Liver (tissue), 8 donors: ENCODE measurements at regions not wholly inside any gene's neighbourhood (a gene's known extent, or its start where the extent isn't known, plus 50 kb on each side); places are given as distances from the start of the nearest gene placed in this dataset.
A peak's percentile ranks its signal among the peaks of the same experiment; 100 is the strongest.

ENCODE experiments used
- DNase-seq: peaks from one replicate; pipeline ENCODE4 v3.0.0-alpha.2; 2017; ENCODE audit warnings: low spot score
- H3K27ac ChIP-seq, 2 donors: one replicate each; pipeline ENCODE4 v1.7.0; 2013; ENCODE audit warnings: inconsistent platforms in 2 of 2, low read length in 2 of 2, control low read depth in 1 of 2, low read depth in 1 of 2, mild to moderate bottlenecking in 1 of 2
- H3K27me3 ChIP-seq, 4 donors: one replicate each; pipeline versions ENCODE4 v1.6.1 to v1.7.0; 2013; ENCODE audit warnings: low read length in 3 of 4, inconsistent platforms in 1 of 4, mild to moderate bottlenecking in 1 of 4, moderate library complexity in 1 of 4; ENCODE audit not compliant: control insufficient read depth in 4 of 4, insufficient read depth in 4 of 4
- H3K36me3 ChIP-seq, 4 donors: one replicate each; pipeline versions ENCODE4 v1.6.1 to v1.7.0; 2013; ENCODE audit warnings: low read length in 3 of 4, mild to moderate bottlenecking in 3 of 4, low read depth in 1 of 4, moderate library complexity in 1 of 4; ENCODE audit not compliant: control insufficient read depth in 4 of 4, insufficient read depth in 3 of 4
- H3K4me1 ChIP-seq, 4 donors: one replicate each; pipeline versions ENCODE4 v1.6.1 to v1.7.0; 2013; ENCODE audit warnings: low read length in 3 of 4, mild to moderate bottlenecking in 3 of 4, moderate library complexity in 1 of 4; ENCODE audit not compliant: control insufficient read depth in 4 of 4, insufficient read depth in 4 of 4
- H3K4me3 ChIP-seq, 3 donors: one replicate each; pipeline versions ENCODE4 v1.6.1 to v1.7.0; 2013; ENCODE audit warnings: low read length in 3 of 3, control low read depth in 1 of 3, low read depth in 1 of 3, mild to moderate bottlenecking in 1 of 3
- H3K9ac ChIP-seq, 2 donors: one replicate each; pipeline ENCODE4 v1.7.0; 2013; ENCODE audit warnings: low read length in 2 of 2, mild to moderate bottlenecking in 2 of 2, moderate library complexity in 2 of 2, control low read depth in 1 of 2, low read depth in 1 of 2
- H3K9me3 ChIP-seq, 4 donors: one replicate each; pipeline versions ENCODE4 v1.6.1 to v1.7.0; 2013; ENCODE audit warnings: low read length in 3 of 4; ENCODE audit not compliant: control insufficient read depth in 4 of 4
- CTCF ChIP-seq: fragments of 150-350 bp; IDR thresholded peaks from 2 replicates; pipeline ENCODE4 v1.5.1; 2017; ENCODE audit warnings: improper control_type of control experiment, low read depth, low read length; ENCODE audit not compliant: missing input control
- EGR1 ChIP-seq, 2 donors: IDR thresholded peaks; 2 replicates each; pipeline ENCODE4 v1.6.1; 2016 to 2018; ENCODE audit warnings: antibody characterized with exemption in 2 of 2, low read depth in 2 of 2
- FOXA1 ChIP-seq: IDR thresholded peaks from 2 replicates; pipeline ENCODE4 v1.6.1; 2016; ENCODE audit warnings: antibody characterized with exemption
- FOXA2 ChIP-seq: IDR thresholded peaks from 2 replicates; pipeline ENCODE4 v1.6.1; 2016; ENCODE audit warnings: antibody characterized with exemption
- GABPA ChIP-seq, 2 donors: IDR thresholded peaks in 1 of 2; conservative IDR thresholded peaks in 1 of 2; 2 replicates each; pipeline ENCODE4 v1.6.1; 2016; ENCODE audit warnings: antibody characterized with exemption in 2 of 2, mild to moderate bottlenecking in 1 of 2, moderate library complexity in 1 of 2
- HNF4A ChIP-seq, 2 donors: conservative IDR thresholded peaks; 2 replicates each; pipeline ENCODE4 v1.6.1; 2016; ENCODE audit warnings: antibody characterized with exemption in 2 of 2, mild to moderate bottlenecking in 2 of 2
- HNF4G ChIP-seq: IDR thresholded peaks from 2 replicates; pipeline ENCODE4 v1.6.1; 2016; ENCODE audit warnings: antibody characterized with exemption
- JUND ChIP-seq, 2 donors: IDR thresholded peaks; 2 replicates each; pipeline ENCODE4 v1.6.1; 2016; ENCODE audit warnings: antibody characterized with exemption in 2 of 2
- MAX ChIP-seq: IDR thresholded peaks from 2 replicates; pipeline ENCODE4 v1.6.1; 2016; ENCODE audit warnings: antibody characterized with exemption
- NR2F2 ChIP-seq: IDR thresholded peaks from 2 replicates; pipeline ENCODE4 v1.6.1; 2016; ENCODE audit warnings: antibody characterized with exemption
- RAD21 ChIP-seq, 2 donors: IDR thresholded peaks; 2 replicates each; pipeline ENCODE4 v1.6.1; 2016; ENCODE audit warnings: antibody characterized with exemption in 2 of 2, mild to moderate bottlenecking in 2 of 2
- REST ChIP-seq: IDR thresholded peaks from 2 replicates; pipeline ENCODE4 v1.6.1; 2016; ENCODE audit warnings: antibody characterized with exemption, mild to moderate bottlenecking
- RXRA ChIP-seq, 2 donors: IDR thresholded peaks; 2 replicates each; pipeline ENCODE4 v1.6.1; 2017 to 2018; ENCODE audit warnings: antibody characterized with exemption in 2 of 2, mild to moderate bottlenecking in 1 of 2
- SP1 ChIP-seq: IDR thresholded peaks from 2 replicates; pipeline ENCODE4 v1.6.1; 2018; ENCODE audit warnings: antibody characterized with exemption, mild to moderate bottlenecking
- TAF1 ChIP-seq: conservative IDR thresholded peaks from 2 replicates; pipeline ENCODE4 v1.6.1; 2016; ENCODE audit warnings: antibody characterized with exemption, mild to moderate bottlenecking
- WGBS: extraction: QIAGEN DNeasy Blood & Tissue Kit; methylation state at CpG from one replicate; pipeline ENCODE4 v1.1.7; 2013; 5-methylcytosine and 5-hydroxymethylcytosine counted together
- donor health status: healthy.
- donor health status: healthy.
- donor health status: healthy.
- donor health status: healthy.
- donor health status: healthy.

- Histone ChIP-seq H3K9me3 (no peaks in the 10 kb centered on the region), H3K36me3 (no peaks in the 10 kb centered on the region), H3K27ac (no peak overlapping the region), H3K4me3 (no peak overlapping the region), H3K9ac (no peak overlapping the region), H3K27me3 (no peaks in the 10 kb centered on the region), H3K4me1 (no peaks in the 10 kb centered on the region)
- TF ChIP-seq CTCF: no peak
- TF ChIP-seq FOXA1: no peak
- no peak for TF ChIP-seq RAD21 (IDR thresholded peaks at IDR 0.05)
- TF ChIP-seq HNF4G: no peak
- TF ChIP-seq HNF4A (conservative IDR thresholded peaks at IDR 0.05): no peak
- TF ChIP-seq RXRA (IDR thresholded peaks at IDR 0.05): no peak
- no peak for TF ChIP-seq SP1
- TF ChIP-seq GABPA (IDR thresholded peaks at IDR 0.05 in 1 of 2, conservative IDR thresholded peaks at IDR 0.05 in 1 of 2): no peak
- TF ChIP-seq TAF1: no peak
- no peak for TF ChIP-seq NR2F2
- no peak for TF ChIP-seq EGR1 (IDR thresholded peaks at IDR 0.05; ENCODE audit: low read depth in 2 of 2)
- no peak for TF ChIP-seq MAX
- TF ChIP-seq FOXA2: no peak
- no peak for TF ChIP-seq REST
- DNase-seq: no peak
- WGBS: 62% methylated on average over 2 of the region's 2 CpGs
Observed at GRCh38 chr2:224286923-224287322, 115.0 kb downstream of the FAM124B start.

- Histone ChIP-seq H3K4me3 (no peak overlapping the region), H3K9me3 (no peaks in the 10 kb centered on the region), H3K27ac (no peak overlapping the region), H3K4me1 (no peaks in the 10 kb centered on the region), H3K9ac (no peak overlapping the region), H3K27me3 (no peaks in the 10 kb centered on the region), H3K36me3 (no peaks in the 10 kb centered on the region)
- DNase-seq: no peak
- 28% methylated on average over 1 of the region's 1 CpG for WGBS
- peak; percentile 44 for TF ChIP-seq CTCF
- TF ChIP-seq RAD21 (IDR thresholded peaks at IDR 0.05): peak; percentile 86 to 90
- TF ChIP-seq JUND (IDR thresholded peaks at IDR 0.05): no peak
Observed at GRCh38 chr2:224284134-224284946, 117.6 kb downstream of the FAM124B start.
